ENCODE measurements at regions not wholly inside any gene's neighbourhood (a gene's known extent, or its start where the extent isn't known, plus 50 kb on each side); places are given as distances from the start of the nearest gene placed in this dataset.

- WGBS (ENCODE audit: insufficient coverage, insufficient replicate concordance, low lambda C conversion rate, missing lambda C conversion rate), result 66% methylated on average over 3 of the region's 3 CpGs
- FAIRE-seq, result no peak
- TF ChIP-seq E2F8 (IDR thresholded peaks at IDR 0.05; ENCODE audit: low read depth, partially characterized antibody), result no peak
- no peak for TF ChIP-seq PKNOX1 (IDR thresholded peaks at IDR 0.05)
- no peak for TF ChIP-seq KAT2A (conservative IDR thresholded peaks at IDR 0.05; ENCODE audit: control insufficient read depth, low read depth, low read length)
- no peak for TF ChIP-seq ETV6 (conservative IDR thresholded peaks at IDR 0.05 in 1 of 2, IDR thresholded peaks at IDR 0.05 in 1 of 2; ENCODE audit: borderline replicate concordance in 1 of 2, low read depth in 1 of 2)
- TF ChIP-seq EED (IDR thresholded peaks at IDR 0.05; ENCODE audit: low read depth), result no peak
- TF ChIP-seq ATF3 (IDR thresholded peaks at IDR 0.05; ENCODE audit: borderline replicate concordance, extremely low read depth, low read depth, low read length), result no peak
- no peak for TF ChIP-seq ZZZ3 (IDR thresholded peaks at IDR 0.05; ENCODE audit: control insufficient read depth, insufficient read length, low read depth)
- TF ChIP-seq JUNB (IDR thresholded peaks at IDR 0.05), result no peak
- TF ChIP-seq CHD1 (IDR thresholded peaks at IDR 0.05; ENCODE audit: low read depth, low read length), result no peak
- no peak for TF ChIP-seq IKZF1 (conservative IDR thresholded peaks at IDR 0.05)
- no peak for TF ChIP-seq EP300 (IDR thresholded peaks at IDR 0.05; ENCODE audit: borderline replicate concordance in 1 of 2, control insufficient read depth in 1 of 2, low read depth in 2 of 2, low read length in 2 of 2)
- no peak for TF ChIP-seq CREB1 (IDR thresholded peaks at IDR 0.05; ENCODE audit: low read depth)
- TF ChIP-seq ZNF207 (IDR thresholded peaks at IDR 0.05; ENCODE audit: borderline replicate concordance), result no peak
- TF ChIP-seq DPF2 (IDR thresholded peaks at IDR 0.05), result no peak
- no peak for TF ChIP-seq CHD4 (IDR thresholded peaks at IDR 0.05)
- no peak for TF ChIP-seq MEF2A (IDR thresholded peaks at IDR 0.05; ENCODE audit: insufficient read depth, low read depth, low read length)
- TF ChIP-seq ESRRA (IDR thresholded peaks at IDR 0.05; ENCODE audit: low read length), result no peak
- TF ChIP-seq NFYB (IDR thresholded peaks at IDR 0.05; ENCODE audit: insufficient read depth, low read depth, low read length), result no peak
- DNase-seq (ENCODE audit: low read depth, low spot score), result no peak
- Histone ChIP-seq H2AFZ (ENCODE audit: control insufficient read depth, low read depth, low read length) (no peak overlapping the region), H3K36me3 (ENCODE audit: control insufficient read depth in 2 of 2, insufficient read depth in 2 of 2, low read length in 1 of 2) (0 out of 4 replicates have a peak, but pooled peaks cover 0 to 1% of the 10 kb centered on the region in 2 experiments), H3K27ac (ENCODE audit: control insufficient read depth, insufficient read depth) (no peak overlapping the region), H3K9ac (ENCODE audit: control insufficient read depth, insufficient read depth, low read length) (no peak overlapping the region), H3K79me2 (ENCODE audit: control insufficient read depth, insufficient read depth, low read length) (no peaks in the 10 kb centered on the region), H3K4me3 (no peak overlapping the region), H3K4me1 (ENCODE audit: control insufficient read depth, insufficient read depth, low read length) (no peaks in the 10 kb centered on the region), H3K9me3 (replicated peaks; ENCODE audit: control insufficient read depth, insufficient read depth, low read length) (no peaks in the 10 kb centered on the region), H4K20me1 (ENCODE audit: control insufficient read depth, insufficient read depth) (no peaks in the 10 kb centered on the region; the same call in 1 of the 2 replicates), H3K27me3 (replicated peaks in 1 of 2; ENCODE audit: control insufficient read depth in 2 of 2, insufficient read depth in 2 of 2, low read length in 1 of 2) (no peaks in the 10 kb centered on the region), H3K4me2 (ENCODE audit: control insufficient read depth, insufficient read depth) (no peak overlapping the region)
- ChIA-PET SMC1A (ENCODE audit: uncharacterized antibody, unreplicated experiment) (interaction anchor here (0.8 to 1.3 kb wide), 5 partner anchors 9 to 118 kb away, joined by 3 to 4 read pairs (median 3); no protein-coding TSS in a partner anchor), RAD21 (ENCODE audit: unreplicated experiment) (no interaction called here), POLR2A (no interaction called here), CTCF (interaction anchor here (0.9 to 1.5 kb wide), 2 partner anchors 11 to 18 kb away, joined by 3 read pairs; no protein-coding TSS in a partner anchor)
- intact Hi-C loops (cut with micrococcal nuclease; ENCODE audit: unreplicated experiment), result no loop called here
- in situ Hi-C loops (cut with MboI), result no loop called here
- no peak for ATAC-seq
- BruUV-seq (replicated peaks), result no TSS peak
These were observed 114.2 kb downstream of the PLEKHG1 start for GRCh38 chr6:150713931-150714330.

Data from GM12878 (cell line).